DOHH2 (cell line): ENCODE measurements at regions not wholly inside any gene's neighbourhood (a gene's known extent, or its start where the extent isn't known, plus 50 kb on each side); places are given as distances from the start of the nearest gene placed in this dataset.

Source experiments
- H3F3A ChIP-seq: fragments of 200-600 bp; sonication (generic), shearing (Covaris generic); 2 replicates; pipeline ENCODE4 v1.6.0; 2016; ENCODE audit warnings: antibody characterized with exemption, mild to moderate bottlenecking; ENCODE audit not compliant: control insufficient read depth, insufficient read depth
- H3K27ac ChIP-seq: fragments of 200-600 bp; sonication (generic); 2 replicates; pipeline ENCODE4 v1.5.1; 2014; ENCODE audit warnings: low read depth, mild to moderate bottlenecking, low read length, moderate library complexity
- H3K27me3 ChIP-seq: fragments of 200-600 bp; sonication (generic); 2 replicates; pipeline ENCODE4 v1.6.1; 2014; ENCODE audit warnings: mild to moderate bottlenecking, low read length, mixed read lengths; ENCODE audit not compliant: control insufficient read depth
- H3K36me3 ChIP-seq: fragments of 200-600 bp; sonication (generic); 2 replicates; pipeline ENCODE4 v1.6.1; 2014; ENCODE audit warnings: mild to moderate bottlenecking, low read length, moderate library complexity, mixed read lengths; ENCODE audit not compliant: control insufficient read depth
- H3K4me1 ChIP-seq: fragments of 200-600 bp; sonication (generic); 2 replicates; pipeline ENCODE4 v1.6.1; 2014; ENCODE audit warnings: mild to moderate bottlenecking, low read length, mixed read lengths; ENCODE audit not compliant: control insufficient read depth
- H3K4me2 ChIP-seq: fragments of 200-600 bp; sonication (generic); 2 replicates; pipeline ENCODE4 v1.6.0; 2014; ENCODE audit warnings: mild to moderate bottlenecking, low read length, moderate library complexity
- H3K4me3 ChIP-seq: fragments of 200-600 bp; sonication (generic); 2 replicates; pipeline ENCODE4 v1.5.1; 2014; ENCODE audit warnings: mild to moderate bottlenecking, low read length, mixed read lengths
- H3K79me2 ChIP-seq: fragments of 200-600 bp; sonication (generic); 2 replicates; pipeline ENCODE4 v1.6.1; 2014; ENCODE audit warnings: mild to moderate bottlenecking, low read length, mixed read lengths; ENCODE audit not compliant: control insufficient read depth
- H3K9me2 ChIP-seq: fragments of 200-600 bp; sonication (generic); replicated peaks from 2 replicates; pipeline ENCODE4 v1.6.1; 2014; ENCODE audit warnings: mild to moderate bottlenecking, low read length, mixed read lengths; ENCODE audit not compliant: control insufficient read depth
- H3K9me3 ChIP-seq: fragments of 200-600 bp; sonication (generic); 2 replicates; pipeline ENCODE4 v1.6.1; 2014; ENCODE audit warnings: antibody characterized with exemption, low read length, mixed read lengths; ENCODE audit not compliant: control insufficient read depth, insufficient read depth
- H4K20me1 ChIP-seq: fragments of 200-600 bp; sonication (generic); 2 replicates; pipeline ENCODE4 v1.6.0; 2014; ENCODE audit warnings: low read depth, mild to moderate bottlenecking, antibody characterized with exemption, low read length, moderate library complexity; ENCODE audit not compliant: control insufficient read depth, insufficient read depth
- CTCF ChIP-seq: fragments of 200-600 bp; sonication (generic); IDR thresholded peaks from one replicate; pipeline ENCODE4 v1.5.1; 2014; ENCODE audit warnings: antibody characterized with exemption, mild to moderate bottlenecking, low read depth, low read length; ENCODE audit not compliant: poor library complexity, severe bottlenecking
- EZH2phosphoT487 ChIP-seq: fragments of 200-600 bp; sonication (generic); IDR thresholded peaks from 2 replicates; pipeline ENCODE4 v1.6.1; 2017; ENCODE audit warnings: borderline replicate concordance, mild to moderate bottlenecking, antibody characterized with exemption, low read length, moderate library complexity, mixed read lengths

- H3K79me2 ChIP-seq, result no peaks in the 10 kb centered on the region
Observed at GRCh38 chr3:194218646-194219453, 82.9 kb downstream of the HES1 start.

DNA sequence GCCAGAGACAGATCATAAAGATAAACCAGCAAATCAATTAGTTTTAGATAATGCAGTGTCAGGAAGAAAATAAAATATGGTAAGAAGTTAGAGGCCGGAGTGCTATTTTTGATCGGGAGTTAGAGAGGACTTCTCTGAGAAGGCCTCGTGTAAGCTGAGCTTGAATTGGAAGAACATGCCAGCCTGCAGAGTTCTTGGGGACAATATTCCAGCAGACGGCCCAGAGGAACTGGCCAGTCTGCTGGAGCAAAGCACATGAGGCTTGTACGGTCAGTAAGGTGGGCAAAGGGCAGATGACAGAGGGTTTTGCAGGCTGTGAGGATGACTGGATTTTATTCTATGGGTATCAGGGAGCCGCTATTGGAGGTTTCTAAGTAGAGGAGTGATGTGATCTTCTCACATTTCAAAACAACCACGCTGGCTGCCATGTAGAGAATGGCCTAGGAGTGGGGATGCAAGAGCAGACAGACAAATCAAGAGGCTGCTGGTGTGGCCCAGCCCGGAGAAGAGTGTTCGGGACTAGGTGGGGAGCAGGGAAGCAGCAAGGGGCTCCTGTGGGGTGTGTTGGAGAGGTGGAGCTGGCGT, 84.0 kb downstream of the HES1 start:
- H3K4me2 ChIP-seq, result no peak overlapping the region

More at GRCh38 chr3:194218646-194219453, 82.9 kb downstream of the HES1 start:
- no peaks in the 10 kb centered on the region for H3F3A ChIP-seq
- no peak overlapping the region for H3K4me2 ChIP-seq
- H3K4me1 ChIP-seq, result no peaks in the 10 kb centered on the region
- no peak for TF ChIP-seq CTCF
- TF ChIP-seq EZH2phosphoT487, result no peak
- H4K20me1 ChIP-seq, result no peaks in the 10 kb centered on the region
- no peak overlapping the region for H3K4me3 ChIP-seq
- H3K9me2 ChIP-seq, result no peaks in the 10 kb centered on the region
- H3K27me3 ChIP-seq, result peaks cover 19% of the 10 kb centered on the region; the same call in 1 of the 2 replicates
- H3K36me3 ChIP-seq, result no peaks in the 10 kb centered on the region
- no peaks in the 10 kb centered on the region for H3K9me3 ChIP-seq
- no peak overlapping the region for H3K27ac ChIP-seq

GRCh38 chr3:194220901-194221326, 85.0 kb downstream of the HES1 start:
- Histone ChIP-seq H3K36me3 (no peaks in the 10 kb centered on the region), H3K4me2 (no peak overlapping the region), H3K79me2 (no peaks in the 10 kb centered on the region), H3K4me3 (no peak overlapping the region), H3K27ac (no peak overlapping the region), H3K9me3 (no peaks in the 10 kb centered on the region), H3K9me2 (no peaks in the 10 kb centered on the region), H3F3A (no peaks in the 10 kb centered on the region), H3K27me3 (peaks cover 16% of the 10 kb centered on the region), H4K20me1 (no peaks in the 10 kb centered on the region), H3K4me1 (no peaks in the 10 kb centered on the region)
- no peak for TF ChIP-seq EZH2phosphoT487
- TF ChIP-seq CTCF, result no peak

More for the DNA sequence above, 84.0 kb downstream of the HES1 start:
- Histone ChIP-seq H3K27me3 (peaks cover 19% of the 10 kb centered on the region), H3K9me3 (no peaks in the 10 kb centered on the region), H3K36me3 (no peaks in the 10 kb centered on the region), H3K79me2 (no peaks in the 10 kb centered on the region), H3F3A (no peaks in the 10 kb centered on the region), H3K4me3 (no peak overlapping the region), H3K27ac (no peak overlapping the region), H3K9me2 (no peaks in the 10 kb centered on the region), H3K4me1 (no peaks in the 10 kb centered on the region), H4K20me1 (no peaks in the 10 kb centered on the region)
- TF ChIP-seq EZH2phosphoT487, result no peak
- TF ChIP-seq CTCF, result no peak
